ENCODE measurements at regions not wholly inside any gene's neighbourhood (a gene's known extent, or its start where the extent isn't known, plus 50 kb on each side); places are given as distances from the start of the nearest gene placed in this dataset.

GRCh38 chr11:97079244-97079643 lies 689.4 kb downstream of the JRKL start:
- no peak for TF ChIP-seq PKNOX1 (IDR thresholded peaks at IDR 0.05)
- no peak for TF ChIP-seq JUN (IDR thresholded peaks at IDR 0.05; ENCODE audit: borderline replicate concordance, low read depth, low read length)
- TF ChIP-seq JUN (CRISPR knock-in tag; IDR thresholded peaks at IDR 0.05; ENCODE audit: borderline replicate concordance): no peak
- TF ChIP-seq DEAF1 (CRISPR knock-in tag; IDR thresholded peaks at IDR 0.05): no peak
- TF ChIP-seq ZNF639 (CRISPR knock-in tag; conservative IDR thresholded peaks at IDR 0.05 in 1 of 2, IDR thresholded peaks at IDR 0.05 in 1 of 2): no peak
- TF ChIP-seq RAD51 (IDR thresholded peaks at IDR 0.05; ENCODE audit: borderline replicate concordance, low read depth): no peak
- TF ChIP-seq NRF1 (conservative IDR thresholded peaks at IDR 0.05 in 1 of 2, IDR thresholded peaks at IDR 0.05 in 1 of 2): no peak
- TF ChIP-seq KHSRP (IDR thresholded peaks at IDR 0.05): no peak
- no peak for TF ChIP-seq POLR2AphosphoS5 (IDR thresholded peaks at IDR 0.05; ENCODE audit: control insufficient read depth, insufficient read depth, low read depth, low read length)

Data from K562 (cell line).